Stimulated activated memory B cell treated with anti-CD40 and anti-IgM and Interleukin-4, amounts not matched to agents 10 μg/mL and 1 μg/mL and 100 μg/mL, for 72 hours (primary cell): ENCODE measurements at regions not wholly inside any gene's neighbourhood (a gene's known extent, or its start where the extent isn't known, plus 50 kb on each side); places are given as distances from the start of the nearest gene placed in this dataset.

Source experiments
- ATAC-seq: fragments of 150-1000 bp; cut with Tn5 transposase; 2 replicates; pipeline ENCODE4 v1.10.0; 2021
- H3K27ac Mint-ChIP-seq: one replicate; pipeline ENCODE4 v1.8.0; 2022; ENCODE audit warnings: mild to moderate bottlenecking, mixed read lengths
- H3K27me3 Mint-ChIP-seq: one replicate; pipeline ENCODE4 v1.8.0; 2022; ENCODE audit warnings: mixed read lengths
- H3K36me3 Mint-ChIP-seq: one replicate; pipeline ENCODE4 v1.8.0; 2022; ENCODE audit warnings: mixed read lengths
- H3K4me1 Mint-ChIP-seq: one replicate; pipeline ENCODE4 v1.8.0; 2022; ENCODE audit warnings: mixed read lengths
- H3K4me3 Mint-ChIP-seq: one replicate; pipeline ENCODE4 v1.8.0; 2022; ENCODE audit warnings: mild to moderate bottlenecking, moderate library complexity, mixed read lengths
- H3K9me3 Mint-ChIP-seq: one replicate; pipeline ENCODE4 v1.8.0; 2022; ENCODE audit warnings: mixed read lengths

- no peak for ATAC-seq
- H3K4me3 Mint-ChIP-seq: no peak overlapping the region
- H3K27me3 Mint-ChIP-seq: peaks cover 66% of the 10 kb centered on the region
- H3K9me3 Mint-ChIP-seq: peaks cover 4% of the 10 kb centered on the region
- no peaks in the 10 kb centered on the region for H3K4me1 Mint-ChIP-seq
- H3K27ac Mint-ChIP-seq: no peak overlapping the region
- peaks cover under 1% of the 10 kb centered on the region for H3K36me3 Mint-ChIP-seq
Measured at GRCh38 chr5:73337586-73338255, 110.9 kb downstream of the FOXD1 start.

DNA sequence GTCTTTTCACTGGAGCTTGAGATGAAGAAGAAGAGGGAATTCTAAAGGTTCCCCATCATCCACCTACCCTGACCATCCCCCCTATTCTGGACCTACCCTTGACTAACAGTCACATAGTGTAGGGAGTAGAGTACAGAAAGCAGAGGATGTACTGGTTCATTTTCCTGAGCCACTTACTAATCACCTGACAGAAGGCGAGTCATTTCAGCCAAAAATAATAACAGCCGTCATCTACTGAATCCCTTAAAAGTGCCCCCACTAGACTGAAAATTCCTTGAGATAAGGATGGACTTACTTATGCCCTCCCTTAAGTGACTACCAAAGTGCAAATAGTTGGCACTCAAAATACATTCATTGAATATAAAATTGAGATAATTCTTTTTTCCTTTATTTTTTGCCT is 112.2 kb downstream of the FOXD1 start:
- Mint-ChIP-seq H3K36me3 (peaks cover 6% of the 10 kb centered on the region), H3K27me3 (peaks cover 66% of the 10 kb centered on the region), H3K4me3 (no peak overlapping the region), H3K4me1 (no peaks in the 10 kb centered on the region), H3K9me3 (peaks cover 11% of the 10 kb centered on the region), H3K27ac (no peak overlapping the region)
- no peak for ATAC-seq

GRCh38 chr5:73333944-73334703 is 114.5 kb downstream of the FOXD1 start:
- no peak overlapping the region for H3K4me3 Mint-ChIP-seq
- H3K27ac Mint-ChIP-seq: no peak overlapping the region
- H3K9me3 Mint-ChIP-seq: peaks cover 10% of the 10 kb centered on the region
- H3K36me3 Mint-ChIP-seq: peaks cover 6% of the 10 kb centered on the region
- ATAC-seq: no peak
- H3K4me1 Mint-ChIP-seq: no peaks in the 10 kb centered on the region
- H3K27me3 Mint-ChIP-seq: peaks cover 53% of the 10 kb centered on the region

DNA sequence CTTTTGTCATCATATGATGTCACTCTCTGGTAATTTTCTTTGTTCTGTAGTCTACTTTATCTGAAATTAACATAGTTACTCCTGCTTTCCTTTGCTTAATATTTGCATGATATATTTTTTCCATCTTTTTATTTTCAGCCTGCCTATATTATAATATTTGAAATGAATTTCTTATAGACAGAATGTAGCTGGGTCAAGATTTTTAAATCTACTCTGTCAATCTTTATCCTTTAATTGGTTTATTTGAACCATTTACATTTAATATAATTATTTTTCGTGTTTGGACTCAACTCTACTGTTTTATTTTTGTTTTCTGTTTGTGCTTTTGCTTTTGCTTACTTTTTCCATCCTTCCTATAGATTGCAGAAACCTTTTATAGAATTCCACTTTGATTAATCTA is 118.0 kb downstream of the FOXD1 start:
- H3K4me1 Mint-ChIP-seq: no peaks in the 10 kb centered on the region
- H3K27me3 Mint-ChIP-seq: peaks cover 35% of the 10 kb centered on the region
- no peak overlapping the region for H3K27ac Mint-ChIP-seq
- H3K4me3 Mint-ChIP-seq: no peak overlapping the region
- no peak for ATAC-seq
- H3K9me3 Mint-ChIP-seq: peaks cover 10% of the 10 kb centered on the region
- H3K36me3 Mint-ChIP-seq: peaks cover 6% of the 10 kb centered on the region

GRCh38 chr5:73328640-73329039 is 119.9 kb downstream of the FOXD1 start:
- Mint-ChIP-seq H3K9me3 (peaks cover 10% of the 10 kb centered on the region), H3K4me1 (no peaks in the 10 kb centered on the region)

GRCh38 chr5:73327908-73328455 is 120.6 kb downstream of the FOXD1 start:
- Mint-ChIP-seq H3K27ac (no peak overlapping the region), H3K27me3 (peaks cover 26% of the 10 kb centered on the region)

More at GRCh38 chr5:73328640-73329039, 119.9 kb downstream of the FOXD1 start:
- ATAC-seq: no peak
- Mint-ChIP-seq H3K27me3 (peaks cover 26% of the 10 kb centered on the region), H3K36me3 (peaks cover 6% of the 10 kb centered on the region), H3K4me3 (no peak overlapping the region), H3K27ac (no peak overlapping the region)

GRCh38 chr5:73325546-73325945 is 123.0 kb downstream of the FOXD1 start:
- Mint-ChIP-seq H3K36me3 (no peaks in the 10 kb centered on the region), H3K4me3 (no peak overlapping the region)

More at GRCh38 chr5:73327908-73328455, 120.6 kb downstream of the FOXD1 start:
- ATAC-seq: no peak
- H3K9me3 Mint-ChIP-seq: peaks cover 10% of the 10 kb centered on the region
- no peak overlapping the region for H3K4me3 Mint-ChIP-seq
- H3K4me1 Mint-ChIP-seq: no peaks in the 10 kb centered on the region
- peaks cover 6% of the 10 kb centered on the region for H3K36me3 Mint-ChIP-seq

DNA sequence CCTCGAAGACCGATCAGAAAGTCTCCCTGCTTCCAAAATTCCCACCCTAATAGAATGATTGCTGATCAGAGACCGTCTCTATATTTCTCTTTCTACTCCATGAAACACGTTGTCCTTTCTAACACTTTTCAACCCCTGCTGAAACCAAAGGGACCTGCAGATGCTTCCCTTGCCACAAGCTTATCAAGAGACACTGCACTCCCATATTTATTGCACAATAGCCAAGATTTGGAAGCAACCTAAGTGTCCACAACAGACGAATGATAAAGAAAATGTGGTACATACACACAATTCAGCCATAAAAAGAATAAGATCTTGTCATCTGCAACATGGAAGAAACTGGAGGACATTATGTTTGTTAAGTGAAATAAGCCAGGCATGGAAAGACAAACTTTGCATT is 125.1 kb downstream of the FOXD1 start:
- H3K27me3 Mint-ChIP-seq: peaks cover 15% of the 10 kb centered on the region
- H3K4me3 Mint-ChIP-seq: no peak overlapping the region
- no peaks in the 10 kb centered on the region for H3K4me1 Mint-ChIP-seq
- H3K27ac Mint-ChIP-seq: no peak overlapping the region
- ATAC-seq: no peak
- H3K9me3 Mint-ChIP-seq: no peaks in the 10 kb centered on the region
- no peaks in the 10 kb centered on the region for H3K36me3 Mint-ChIP-seq

More at GRCh38 chr5:73325546-73325945, 123.0 kb downstream of the FOXD1 start:
- peaks cover 2% of the 10 kb centered on the region for H3K27me3 Mint-ChIP-seq
- ATAC-seq: no peak
- no peak overlapping the region for H3K27ac Mint-ChIP-seq
- H3K9me3 Mint-ChIP-seq: no peaks in the 10 kb centered on the region
- H3K4me1 Mint-ChIP-seq: no peaks in the 10 kb centered on the region

- Mint-ChIP-seq H3K36me3 (no peaks in the 10 kb centered on the region), H3K27me3 (peaks cover 17% of the 10 kb centered on the region), H3K9me3 (no peaks in the 10 kb centered on the region), H3K4me3 (no peak overlapping the region), H3K4me1 (no peaks in the 10 kb centered on the region), H3K27ac (no peak overlapping the region)
- ATAC-seq: no peak
Measured at GRCh38 chr5:73322437-73323076, 126.0 kb downstream of the FOXD1 start.

- no peak overlapping the region for H3K4me3 Mint-ChIP-seq
- H3K27ac Mint-ChIP-seq: no peak overlapping the region
- no peak for ATAC-seq
- H3K4me1 Mint-ChIP-seq: no peaks in the 10 kb centered on the region
- peaks cover 23% of the 10 kb centered on the region for H3K27me3 Mint-ChIP-seq
- H3K9me3 Mint-ChIP-seq: no peaks in the 10 kb centered on the region
- H3K36me3 Mint-ChIP-seq: no peaks in the 10 kb centered on the region
Measured at GRCh38 chr5:73321757-73322436, 126.7 kb downstream of the FOXD1 start.

GRCh38 chr5:73319036-73319435 is 129.5 kb downstream of the FOXD1 start:
- Mint-ChIP-seq H3K9me3 (no peaks in the 10 kb centered on the region), H3K4me3 (no peak overlapping the region), H3K4me1 (no peaks in the 10 kb centered on the region), H3K27me3 (peaks cover 36% of the 10 kb centered on the region), H3K36me3 (no peaks in the 10 kb centered on the region), H3K27ac (no peak overlapping the region)
- no peak for ATAC-seq

DNA sequence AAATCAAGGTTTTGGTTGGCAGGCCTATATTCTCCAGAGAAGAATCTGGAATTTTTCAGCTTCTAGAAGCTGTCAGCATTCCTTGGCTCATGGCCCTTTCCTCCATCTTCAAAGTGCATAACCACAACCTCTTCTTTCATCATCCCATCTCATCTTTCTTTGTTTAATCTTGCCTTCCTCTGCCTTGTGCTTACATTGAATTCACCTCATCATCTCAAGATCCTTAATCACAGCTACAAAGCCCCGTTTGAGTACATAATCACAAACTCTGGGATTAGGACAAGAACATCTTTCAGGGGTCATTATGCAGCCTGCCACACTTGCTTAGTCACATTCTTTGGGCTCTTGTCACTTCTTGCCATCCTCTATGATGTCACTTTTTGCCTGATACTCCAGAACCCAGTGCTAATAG is 130.3 kb downstream of the FOXD1 start:
- Mint-ChIP-seq H3K36me3 (no peaks in the 10 kb centered on the region), H3K4me1 (no peaks in the 10 kb centered on the region), H3K27ac (no peak overlapping the region), H3K27me3 (peaks cover 43% of the 10 kb centered on the region), H3K4me3 (no peak overlapping the region), H3K9me3 (no peaks in the 10 kb centered on the region)
- no peak for ATAC-seq

GRCh38 chr5:73317523-73317922 is 131.1 kb downstream of the FOXD1 start:
- no peak overlapping the region for H3K4me3 Mint-ChIP-seq
- H3K27ac Mint-ChIP-seq: no peak overlapping the region
- no peak for ATAC-seq
- H3K36me3 Mint-ChIP-seq: no peaks in the 10 kb centered on the region
- peaks cover 51% of the 10 kb centered on the region for H3K27me3 Mint-ChIP-seq
- no peaks in the 10 kb centered on the region for H3K4me1 Mint-ChIP-seq
- H3K9me3 Mint-ChIP-seq: no peaks in the 10 kb centered on the region

GRCh38 chr5:73314395-73315257 is 134.0 kb downstream of the FOXD1 start:
- H3K4me3 Mint-ChIP-seq: no peak overlapping the region
- ATAC-seq: no peak
- H3K9me3 Mint-ChIP-seq: no peaks in the 10 kb centered on the region
- no peaks in the 10 kb centered on the region for H3K4me1 Mint-ChIP-seq
- H3K27ac Mint-ChIP-seq: no peak overlapping the region
- peaks cover 62% of the 10 kb centered on the region for H3K27me3 Mint-ChIP-seq
- no peaks in the 10 kb centered on the region for H3K36me3 Mint-ChIP-seq
